Neural progenitor cell (in vitro differentiated cells): ENCODE measurements at regions not wholly inside any gene's neighbourhood (a gene's known extent, or its start where the extent isn't known, plus 50 kb on each side); places are given as distances from the start of the nearest gene placed in this dataset.

Experiments used
- CTCF ChIP-seq: fragments of 200-600 bp; sonication (generic); IDR thresholded peaks from 2 replicates; pipeline ENCODE4 v1.5.1; 2017; ENCODE audit warnings: antibody characterized with exemption, mild to moderate bottlenecking
- EZH2 ChIP-seq: fragments of 200-600 bp; sonication (generic); IDR thresholded peaks from 2 replicates; pipeline ENCODE4 v1.6.1; 2017; ENCODE audit warnings: antibody characterized with exemption, mild to moderate bottlenecking, moderate library complexity
- EZH2phosphoT487 ChIP-seq: fragments of 200-600 bp; sonication (generic); IDR thresholded peaks from 2 replicates; pipeline ENCODE4 v1.6.1; 2017; ENCODE audit warnings: antibody characterized with exemption

- TF ChIP-seq CTCF, result no peak
- no peak for TF ChIP-seq EZH2
- no peak for TF ChIP-seq EZH2phosphoT487
Observed at GRCh38 chr2:121028577-121028976, 256.4 kb downstream of the TFCP2L1 start.
